ENCODE measurements at regions not wholly inside any gene's neighbourhood (a gene's known extent, or its start where the extent isn't known, plus 50 kb on each side); places are given as distances from the start of the nearest gene placed in this dataset.

DNA sequence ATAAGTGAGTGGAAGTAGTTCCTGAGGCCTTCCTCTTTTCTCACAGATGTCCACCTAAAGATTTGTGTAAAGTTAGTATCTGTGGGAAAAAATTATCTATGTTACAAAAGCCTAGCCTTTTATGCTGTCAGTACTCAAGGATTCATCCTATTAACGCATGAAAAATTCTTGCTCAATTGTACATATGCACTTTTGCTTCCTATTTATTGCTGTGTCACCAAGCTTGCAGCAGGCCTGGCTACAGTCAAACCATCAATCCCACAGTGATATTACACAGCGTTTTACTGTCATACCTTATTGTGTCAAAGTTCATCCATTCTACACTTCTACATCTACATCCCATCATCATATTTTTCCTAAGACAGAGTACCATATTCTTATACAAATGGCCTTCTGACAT is 151.1 kb upstream of the PLN start:
- TF ChIP-seq, protein P1, sequence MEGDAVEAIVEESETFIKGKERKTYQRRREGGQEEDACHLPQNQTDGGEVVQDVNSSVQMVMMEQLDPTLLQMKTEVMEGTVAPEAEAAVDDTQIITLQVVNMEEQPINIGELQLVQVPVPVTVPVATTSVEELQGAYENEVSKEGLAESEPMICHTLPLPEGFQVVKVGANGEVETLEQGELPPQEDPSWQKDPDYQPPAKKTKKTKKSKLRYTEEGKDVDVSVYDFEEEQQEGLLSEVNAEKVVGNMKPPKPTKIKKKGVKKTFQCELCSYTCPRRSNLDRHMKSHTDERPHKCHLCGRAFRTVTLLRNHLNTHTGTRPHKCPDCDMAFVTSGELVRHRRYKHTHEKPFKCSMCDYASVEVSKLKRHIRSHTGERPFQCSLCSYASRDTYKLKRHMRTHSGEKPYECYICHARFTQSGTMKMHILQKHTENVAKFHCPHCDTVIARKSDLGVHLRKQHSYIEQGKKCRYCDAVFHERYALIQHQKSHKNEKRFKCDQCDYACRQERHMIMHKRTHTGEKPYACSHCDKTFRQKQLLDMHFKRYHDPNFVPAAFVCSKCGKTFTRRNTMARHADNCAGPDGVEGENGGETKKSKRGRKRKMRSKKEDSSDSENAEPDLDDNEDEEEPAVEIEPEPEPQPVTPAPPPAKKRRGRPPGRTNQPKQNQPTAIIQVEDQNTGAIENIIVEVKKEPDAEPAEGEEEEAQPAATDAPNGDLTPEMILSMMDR (conservative IDR thresholded peaks at IDR 0.05; ENCODE audit: low read depth, low read length) = no peak
- no peak for TF ChIP-seq EZH2 (IDR thresholded peaks at IDR 0.05; ENCODE audit: borderline replicate concordance, low read depth, low read length, poor library complexity, severe bottlenecking)

Measured in A673 (cell line).